H9 (cell line): ENCODE measurements at regions not wholly inside any gene's neighbourhood (a gene's known extent, or its start where the extent isn't known, plus 50 kb on each side); places are given as distances from the start of the nearest gene placed in this dataset.

Experiments used
- DNase-seq: peaks from one replicate; pipeline ENCODE4 v3.0.0-alpha.2; 2017
- H2AFZ ChIP-seq: one replicate; pipeline ENCODE4 v1.6.1; 2013; ENCODE audit warnings: mild to moderate bottlenecking, low read length, control low read depth, moderate library complexity
- H2AK5ac ChIP-seq: 2 replicates; pipeline ENCODE4 v1.6.1; 2013; ENCODE audit warnings: low read length, control low read depth, mixed read lengths; ENCODE audit not compliant: insufficient read length
- H2BK120ac ChIP-seq: one replicate; pipeline ENCODE4 v1.6.1; 2013; ENCODE audit warnings: low read depth, mild to moderate bottlenecking, low read length, control low read depth, inconsistent platforms; ENCODE audit not compliant: poor library complexity, severe bottlenecking
- H2BK12ac ChIP-seq: 2 replicates; pipeline ENCODE4 v1.6.1; 2013; ENCODE audit warnings: low read length, control low read depth, mixed read lengths, low read depth; ENCODE audit not compliant: insufficient read length
- H2BK15ac ChIP-seq: 2 replicates; pipeline ENCODE4 v1.6.1; 2013; ENCODE audit warnings: low read depth, low read length, control low read depth
- H2BK20ac ChIP-seq: one replicate; pipeline ENCODE4 v1.6.1; 2013; ENCODE audit warnings: low read depth, mild to moderate bottlenecking, low read length, control low read depth, inconsistent platforms; ENCODE audit not compliant: poor library complexity, severe bottlenecking
- H2BK5ac ChIP-seq: 2 replicates; pipeline ENCODE4 v1.6.1; 2013; ENCODE audit warnings: low read length, control low read depth, mixed read lengths; ENCODE audit not compliant: insufficient read length
- H3K14ac ChIP-seq: 2 replicates; pipeline ENCODE4 v1.6.1; 2013; ENCODE audit warnings: low read length, control low read depth; ENCODE audit not compliant: insufficient read depth
- H3K18ac ChIP-seq: 2 replicates; pipeline ENCODE4 v1.6.1; 2013; ENCODE audit warnings: low read depth, mild to moderate bottlenecking, mixed read lengths, low read length, control low read depth; ENCODE audit not compliant: insufficient read length
- H3K23ac ChIP-seq: 2 replicates; pipeline ENCODE4 v1.6.1; 2013; ENCODE audit warnings: low read length, control low read depth, mixed read lengths, low read depth; ENCODE audit not compliant: insufficient read length
- H3K23me2 ChIP-seq: 2 replicates; pipeline ENCODE4 v1.6.1; 2013; ENCODE audit warnings: low read depth, mild to moderate bottlenecking, mixed read lengths, low read length, control low read depth; ENCODE audit not compliant: insufficient read length, poor library complexity, severe bottlenecking
- H3K27ac ChIP-seq: 2 replicates; pipeline ENCODE4 v1.5.1; 2013; ENCODE audit warnings: low read length, control low read depth, mixed read lengths, low read depth; ENCODE audit not compliant: insufficient read length
- H3K27me3 ChIP-seq: 2 replicates; pipeline ENCODE4 v1.6.1; 2013; ENCODE audit warnings: low read length, control low read depth, inconsistent platforms; ENCODE audit not compliant: insufficient read depth
- H3K4ac ChIP-seq: 2 replicates; pipeline ENCODE4 v1.6.1; 2013; ENCODE audit warnings: low read depth, mild to moderate bottlenecking, control low read depth, inconsistent platforms, low read length, moderate library complexity
- H3K4me1 ChIP-seq: 2 replicates; pipeline ENCODE4 v1.6.1; 2013; ENCODE audit warnings: low read length, control low read depth, inconsistent platforms; ENCODE audit not compliant: insufficient read depth
- H3K4me2 ChIP-seq: 2 replicates; pipeline ENCODE4 v1.6.1; 2013; ENCODE audit warnings: low read length, control low read depth, mixed read lengths; ENCODE audit not compliant: insufficient read length, insufficient read depth
- H3K56ac ChIP-seq: 2 replicates; pipeline ENCODE4 v1.6.1; 2013; ENCODE audit warnings: low read depth, mild to moderate bottlenecking, mixed read lengths, low read length, control low read depth; ENCODE audit not compliant: insufficient read length
- H3K79me1 ChIP-seq: 2 replicates; pipeline ENCODE4 v1.6.1; 2013; ENCODE audit warnings: low read depth, mild to moderate bottlenecking, moderate library complexity, low read length, control low read depth, inconsistent platforms; ENCODE audit not compliant: insufficient read depth, poor library complexity, severe bottlenecking
- H3K79me2 ChIP-seq: 2 replicates; pipeline ENCODE4 v1.6.1; 2013; ENCODE audit warnings: low read length, control low read depth, inconsistent platforms; ENCODE audit not compliant: insufficient read depth
- H3K9ac ChIP-seq: 2 replicates; pipeline ENCODE4 v1.6.1; 2013; ENCODE audit warnings: low read length, control low read depth, mixed read lengths; ENCODE audit not compliant: insufficient read length; ENCODE audit errors: extremely low read depth
- H3K9me3 ChIP-seq: one replicate; pipeline ENCODE4 v1.6.1; 2013; ENCODE audit warnings: low read depth, low read length, inconsistent platforms; ENCODE audit not compliant: control insufficient read depth
- H3T11ph ChIP-seq: one replicate; pipeline ENCODE4 v1.6.1; 2013; ENCODE audit warnings: mild to moderate bottlenecking, low read length, control low read depth, inconsistent platforms
- H4K20me1 ChIP-seq: one replicate; pipeline ENCODE4 v1.6.1; 2013; ENCODE audit not compliant: control insufficient read depth, insufficient read length, insufficient read depth
- H4K5ac ChIP-seq: 2 replicates; pipeline ENCODE4 v1.6.1; 2013; ENCODE audit warnings: low read depth, mild to moderate bottlenecking, mixed read lengths, low read length, control low read depth; ENCODE audit not compliant: insufficient read length
- H4K8ac ChIP-seq: replicated peaks from 2 replicates; pipeline ENCODE4 v1.6.1; 2013; ENCODE audit warnings: low read length, control low read depth, mixed read lengths, low read depth; ENCODE audit not compliant: insufficient read length
- H4K91ac ChIP-seq: 2 replicates; pipeline ENCODE4 v1.6.1; 2013; ENCODE audit warnings: low read depth, mild to moderate bottlenecking, moderate library complexity, mixed read lengths, low read length, control low read depth; ENCODE audit not compliant: insufficient read length
- H3K27ac Mint-ChIP-seq, 3 experiments: 2 replicates in 2 of 3; 3 replicates in 1 of 3; pipeline ENCODE4 v1.8.0; 2020 to 2021; ENCODE audit warnings: mixed read lengths in 3 of 3, mild to moderate bottlenecking in 1 of 3, moderate library complexity in 1 of 3
- H3K27me3 Mint-ChIP-seq: 2 replicates; pipeline ENCODE4 v1.8.0; 2021; ENCODE audit warnings: low read depth, mild to moderate bottlenecking, moderate library complexity, mixed read lengths
- H3K36me3 Mint-ChIP-seq, 3 experiments: 2 replicates in 2 of 3; 3 replicates in 1 of 3; pipeline ENCODE4 v1.8.0; 2020 to 2021; ENCODE audit warnings: low read depth in 3 of 3, mixed read lengths in 3 of 3; ENCODE audit not compliant: insufficient read depth in 1 of 3
- H3K4me1 Mint-ChIP-seq, 2 experiments: 2 replicates each; pipeline ENCODE4 v1.8.0; 2020; ENCODE audit warnings: mixed read lengths in 2 of 2
- H3K4me3 Mint-ChIP-seq, 2 experiments: 2 replicates in 1 of 2; 3 replicates in 1 of 2; pipeline ENCODE4 v1.8.0; 2020 to 2021; ENCODE audit warnings: mild to moderate bottlenecking in 2 of 2, mixed read lengths in 2 of 2, moderate library complexity in 1 of 2
- H3K9me3 Mint-ChIP-seq, 2 experiments: 2 replicates in 1 of 2; 3 replicates in 1 of 2; pipeline ENCODE4 v1.8.0; 2020; ENCODE audit warnings: mild to moderate bottlenecking in 2 of 2, mixed read lengths in 2 of 2, moderate library complexity in 1 of 2
- CTCF ChIP-seq: fragments of 200-600 bp; sonication (generic); conservative IDR thresholded peaks from 3 replicates; pipeline ENCODE4 v1.8.0; 2021; ENCODE audit warnings: antibody characterized with exemption, mild to moderate bottlenecking
- WGBS: extraction: QIAGEN DNeasy Blood & Tissue Kit; methylation state at CpG from one replicate; pipeline ENCODE4 v1.1.7; 2013; ENCODE audit warnings: missing lambda C conversion rate, low lambda C conversion rate, mixed read lengths; ENCODE audit not compliant: insufficient read length; ENCODE audit errors: extremely low coverage; 5-methylcytosine and 5-hydroxymethylcytosine counted together

DNA sequence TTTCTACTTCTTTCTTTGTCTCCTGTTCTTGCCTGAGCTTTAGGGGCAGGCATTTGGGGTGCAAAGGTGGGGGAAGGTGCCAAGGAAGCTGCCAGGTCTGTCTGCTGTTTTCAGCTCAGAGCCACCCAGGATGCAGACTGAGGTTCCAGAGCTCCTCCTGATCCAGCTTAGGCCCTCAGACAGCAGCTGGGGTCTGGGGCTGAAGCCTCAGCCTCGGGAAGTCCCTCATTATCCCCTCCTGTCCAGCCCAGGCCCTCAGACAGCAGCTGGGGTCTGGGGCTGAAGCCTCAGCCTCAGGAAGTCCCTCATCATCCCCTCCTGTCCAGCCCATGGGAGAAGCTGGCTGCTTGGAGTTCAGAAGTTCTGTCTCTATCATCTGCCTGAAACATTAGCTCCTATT lies 257.7 kb upstream of the CSF3R start:
- no peak overlapping the region for H3K4me3 Mint-ChIP-seq
- no peak overlapping the region for H3K9ac ChIP-seq
- H4K20me1 ChIP-seq: no peaks in the 10 kb centered on the region
- H3T11ph ChIP-seq: no peak overlapping the region
- H2AK5ac ChIP-seq: no peak overlapping the region
- H3K27me3 Mint-ChIP-seq: peaks cover 2% of the 10 kb centered on the region; the same call in 1 of the 2 replicates
- no peak overlapping the region for H3K4me2 ChIP-seq
- H3K79me2 ChIP-seq: no peaks in the 10 kb centered on the region
- H3K9me3 ChIP-seq: no peaks in the 10 kb centered on the region
- H3K56ac ChIP-seq: no peak overlapping the region
- H3K27me3 ChIP-seq: no peaks in the 10 kb centered on the region
- H3K23me2 ChIP-seq: no peaks in the 10 kb centered on the region
- no peak overlapping the region for H2BK120ac ChIP-seq
- no peak overlapping the region for H4K91ac ChIP-seq
- no peak overlapping the region for H2AFZ ChIP-seq
- no peak for TF ChIP-seq CTCF
- no peak overlapping the region for H4K8ac ChIP-seq
- no peak overlapping the region for H2BK15ac ChIP-seq
- H4K5ac ChIP-seq: no peak overlapping the region
- no peak overlapping the region for H3K27ac Mint-ChIP-seq
- no peak overlapping the region for H3K14ac ChIP-seq
- H3K9me3 Mint-ChIP-seq: no peaks in the 10 kb centered on the region; a peak in 1 of 5 replicates
- 0 out of 2 replicates have a peak, but pooled peaks cover 2% of the 10 kb centered on the region for H3K4me1 ChIP-seq
- no peak overlapping the region for H2BK20ac ChIP-seq
- no peak overlapping the region for H3K23ac ChIP-seq
- H3K4ac ChIP-seq: no peak overlapping the region
- WGBS: no CpG with 5 or more reads among the region's 1 CpG
- no peak overlapping the region for H3K18ac ChIP-seq
- H3K27ac ChIP-seq: no peak overlapping the region
- H3K36me3 Mint-ChIP-seq: peaks cover 0 to 2% (median 0%) of the 10 kb centered on the region in 3 experiments; a peak in 1 of 7 replicates
- H3K4me1 Mint-ChIP-seq: peaks cover 24 to 31% of the 10 kb centered on the region in 2 experiments
- no peak for DNase-seq
- H3K79me1 ChIP-seq: no peaks in the 10 kb centered on the region
- H2BK12ac ChIP-seq: no peak overlapping the region
- no peak overlapping the region for H2BK5ac ChIP-seq
